GM21367 (cell line): ENCODE measurements at regions not wholly inside any gene's neighbourhood (a gene's known extent, or its start where the extent isn't known, plus 50 kb on each side); places are given as distances from the start of the nearest gene placed in this dataset.
"Not testable (repeated sequence)": the region's sequence is repeated elsewhere in the genome, so short reads cannot be mapped to it uniquely, and the experiment has no call there.

Experiments
- ATAC-seq: cut with Tn5 transposase; IDR thresholded peaks from one replicate; pipeline ENCODE4 v1.9.1; 2021; ENCODE audit not compliant: unreplicated experiment

- no peak for ATAC-seq
These were observed 328.6 kb upstream of the F9 start for GRCh38 chrX:139201924-139202323.

- no peak for ATAC-seq
These were observed 329.7 kb upstream of the F9 start for GRCh38 chrX:139200793-139201192.

GRCh38 chrX:139200346-139200745, 330.2 kb upstream of the F9 start:
- ATAC-seq, result no peak

GRCh38 chrX:139199933-139200332, 330.6 kb upstream of the F9 start:
- ATAC-seq, result no peak

- no peak for ATAC-seq
These were observed 331.6 kb upstream of the F9 start for GRCh38 chrX:139198936-139199335.

DNA sequence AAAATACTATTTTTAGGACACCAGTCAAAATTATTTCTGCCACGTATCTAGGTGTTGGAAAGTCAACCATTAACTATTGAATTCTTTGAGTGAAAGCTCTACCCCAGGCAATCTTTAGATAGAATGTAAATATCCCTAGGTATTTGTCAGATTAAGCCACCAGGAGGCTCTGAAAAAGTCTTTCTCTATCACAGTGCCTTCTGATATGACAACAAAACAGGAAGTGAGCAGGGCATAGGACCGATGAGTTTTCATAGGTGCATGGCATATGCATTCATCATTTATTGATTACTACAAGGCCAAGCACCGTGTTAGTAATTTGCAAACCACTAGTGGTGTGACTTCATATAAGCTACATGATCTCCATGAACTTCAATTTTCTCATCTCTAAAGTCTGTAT, 333.6 kb upstream of the F9 start:
- no peak for ATAC-seq

GRCh38 chrX:139194571-139195280, 335.8 kb upstream of the F9 start:
- ATAC-seq, result no peak

GRCh38 chrX:139192386-139192961, 338.1 kb upstream of the F9 start:
- ATAC-seq, result no peak

DNA sequence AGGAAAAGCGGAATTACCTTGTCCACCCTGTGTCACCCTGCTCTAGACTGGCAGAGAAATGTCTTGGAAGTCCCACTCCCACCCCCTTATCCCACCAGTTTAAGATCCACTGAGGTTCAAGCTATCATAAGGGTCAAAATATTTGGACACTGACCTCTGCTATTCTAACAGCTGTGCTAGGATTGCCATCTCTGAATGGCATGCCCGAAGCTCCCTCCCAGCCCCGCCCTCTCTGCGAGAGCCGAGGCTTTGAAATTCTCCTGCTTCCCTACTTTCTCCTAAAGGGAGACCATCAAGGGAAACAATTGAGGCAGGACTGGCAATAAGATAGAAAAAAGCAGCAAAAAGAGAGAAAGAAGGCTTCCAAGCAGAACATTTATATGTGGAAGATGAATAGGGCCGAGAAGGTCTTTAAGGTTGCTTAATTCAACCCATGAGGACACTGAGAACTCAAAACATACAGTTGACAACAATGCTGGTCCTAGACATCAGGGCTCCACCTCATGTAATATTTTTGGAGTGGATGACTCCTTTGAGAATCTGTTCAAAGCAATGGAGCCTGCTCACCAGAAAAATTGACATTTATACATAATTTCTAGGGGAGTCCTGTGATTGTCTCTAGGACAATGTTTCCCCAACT, 338.7 kb upstream of the F9 start:
- no peak for ATAC-seq

- ATAC-seq, result no peak
These were observed 339.3 kb upstream of the F9 start for GRCh38 chrX:139191286-139191685.

GRCh38 chrX:139187738-139188137, 342.8 kb upstream of the F9 start:
- ATAC-seq, result no peak

DNA sequence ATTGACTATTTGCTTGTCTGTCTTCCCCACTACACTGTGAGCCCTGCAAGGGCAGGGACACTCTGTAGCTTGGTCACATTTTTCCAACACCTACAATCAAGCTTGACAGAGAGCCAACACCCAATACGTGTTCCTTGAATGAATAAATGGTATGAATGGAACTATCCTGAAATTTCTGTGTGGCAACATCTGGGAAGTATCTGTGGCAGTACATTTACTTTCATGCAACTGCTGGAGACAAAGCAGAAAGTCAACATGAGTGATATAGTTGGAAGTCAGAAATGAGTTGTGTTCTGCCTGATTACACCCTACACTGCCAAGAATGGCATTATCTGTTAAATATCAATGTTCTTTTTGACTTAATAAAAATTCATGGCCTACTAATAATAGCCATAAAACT, 343.5 kb upstream of the F9 start:
- no peak for ATAC-seq

GRCh38 chrX:139179592-139179991, 350.9 kb upstream of the F9 start:
- no peak for ATAC-seq

- ATAC-seq, result no peak
These were observed 351.6 kb upstream of the F9 start for GRCh38 chrX:139178980-139179379.

- ATAC-seq, result no peak
These were observed 357.8 kb upstream of the F9 start for GRCh38 chrX:139172731-139173130.

DNA sequence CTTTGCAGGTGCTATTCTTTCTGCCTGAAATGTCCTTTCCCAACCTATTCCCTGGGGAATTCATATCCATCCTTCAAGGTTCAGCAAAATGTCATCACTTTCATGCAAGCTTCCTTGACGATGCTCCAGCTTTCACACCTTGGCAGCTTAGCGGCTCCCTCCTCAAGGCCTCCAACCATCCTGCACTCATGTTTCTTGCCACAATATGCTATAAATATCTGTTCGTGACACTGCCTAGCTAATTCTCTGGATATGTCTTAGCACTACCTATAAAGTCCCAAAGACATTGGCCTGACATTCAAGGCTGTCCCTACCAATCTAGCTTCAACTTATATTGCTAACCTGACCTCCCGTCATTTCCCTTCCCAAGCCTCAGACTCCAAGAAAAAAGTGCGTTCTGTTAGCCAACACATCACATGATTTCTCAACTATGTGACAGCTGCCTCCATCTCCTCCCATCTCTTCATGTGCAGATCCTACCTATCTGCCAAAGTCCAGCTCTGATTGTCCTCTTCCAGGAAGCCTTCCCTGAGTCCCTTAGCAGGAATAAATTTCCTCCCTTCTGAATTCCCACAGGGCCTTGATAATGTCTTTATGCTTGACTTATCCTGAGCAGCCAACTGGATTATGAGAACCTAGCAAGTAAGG, 359.9 kb upstream of the F9 start:
- ATAC-seq, result no peak

- ATAC-seq, result no peak
These were observed 363.3 kb upstream of the F9 start for GRCh38 chrX:139167282-139167681.

DNA sequence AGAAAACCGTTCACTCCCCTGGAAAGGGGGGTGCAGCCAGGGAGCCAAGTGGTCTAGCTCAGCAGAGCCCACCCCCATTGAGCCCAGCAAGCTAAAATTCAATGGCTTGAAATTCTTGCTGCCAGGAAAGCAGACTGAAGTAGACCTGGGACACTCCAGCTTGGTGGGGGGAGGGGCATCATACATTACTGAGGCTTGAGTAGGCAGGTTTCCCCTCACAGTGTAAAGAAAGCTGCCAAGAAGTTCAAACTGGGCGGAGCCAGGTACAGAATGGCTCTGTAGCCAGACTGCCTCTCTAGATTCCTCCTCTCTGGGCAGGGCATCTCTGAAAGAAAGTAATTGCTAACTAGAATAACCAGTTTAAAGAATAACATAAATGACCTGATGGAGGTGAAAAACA, 372.3 kb upstream of the F9 start:
- ATAC-seq, result no peak

- no peak for ATAC-seq
These were observed 374.2 kb upstream of the F9 start for GRCh38 chrX:139156356-139156755.

GRCh38 chrX:139146625-139147024, 383.9 kb upstream of the F9 start:
- ATAC-seq, result not testable (repeated sequence)

DNA sequence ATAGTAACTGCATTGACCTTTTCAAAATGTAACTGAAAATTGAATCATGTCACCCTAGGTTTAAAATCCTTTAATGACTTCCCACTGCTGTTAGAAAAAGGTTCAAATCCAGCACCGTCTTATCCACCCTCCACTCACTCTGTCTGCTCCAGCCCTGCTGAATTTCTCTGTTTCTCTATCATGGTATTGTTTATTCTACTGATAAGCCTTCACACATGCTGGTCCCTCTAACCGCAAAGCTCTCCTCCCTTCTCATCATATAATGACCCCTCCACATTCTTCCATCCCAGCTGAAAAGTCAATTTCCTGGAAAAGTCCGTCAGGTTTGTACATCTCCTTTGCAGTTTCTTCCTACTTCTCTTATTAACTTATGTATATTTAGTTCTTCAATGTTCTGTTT, 389.2 kb upstream of the F9 start:
- no peak for ATAC-seq

GRCh38 chrX:139134316-139134715, 396.2 kb upstream of the F9 start:
- no peak for ATAC-seq
